Medulla oblongata (tissue), 1 donor: ENCODE measurements at regions not wholly inside any gene's neighbourhood (a gene's known extent, or its start where the extent isn't known, plus 50 kb on each side); places are given as distances from the start of the nearest gene placed in this dataset.
"Not testable (repeated sequence)": the region's sequence is repeated elsewhere in the genome, so short reads cannot be mapped to it uniquely, and the experiment has no call there.

Experiments used
- DNase-seq: peaks from one replicate; pipeline ENCODE4 v3.0.0-alpha.2; 2015; ENCODE audit errors: extremely low spot score

GRCh38 chr2:53209679-53210458, 557.7 kb upstream of the CHAC2 start:
- DNase-seq = no peak

- DNase-seq = no peak
Observed at GRCh38 chr2:53208815-53209214, 558.8 kb upstream of the CHAC2 start.

DNA sequence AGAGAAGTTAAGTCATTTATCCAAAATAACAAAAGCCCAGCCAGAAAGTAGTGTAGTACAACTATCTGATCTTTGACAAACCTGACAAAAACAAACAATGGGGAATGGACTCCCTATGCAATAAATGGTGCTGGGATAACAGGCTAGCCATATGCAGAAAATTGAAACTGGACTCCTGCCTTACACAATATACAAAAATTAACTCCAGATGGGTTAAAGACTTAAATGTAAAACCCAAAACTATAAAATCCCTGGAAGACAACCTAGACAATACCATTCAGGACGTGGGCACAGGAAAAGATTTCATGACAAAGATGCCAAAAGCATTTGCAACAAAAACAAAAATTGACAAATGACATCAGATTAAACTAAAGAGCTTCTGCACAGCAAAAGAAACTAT, 561.4 kb upstream of the CHAC2 start:
- DNase-seq = not testable (repeated sequence)

- peak; percentile 48 for DNase-seq
Observed at GRCh38 chr2:53202063-53202462, 565.5 kb upstream of the CHAC2 start.

DNA sequence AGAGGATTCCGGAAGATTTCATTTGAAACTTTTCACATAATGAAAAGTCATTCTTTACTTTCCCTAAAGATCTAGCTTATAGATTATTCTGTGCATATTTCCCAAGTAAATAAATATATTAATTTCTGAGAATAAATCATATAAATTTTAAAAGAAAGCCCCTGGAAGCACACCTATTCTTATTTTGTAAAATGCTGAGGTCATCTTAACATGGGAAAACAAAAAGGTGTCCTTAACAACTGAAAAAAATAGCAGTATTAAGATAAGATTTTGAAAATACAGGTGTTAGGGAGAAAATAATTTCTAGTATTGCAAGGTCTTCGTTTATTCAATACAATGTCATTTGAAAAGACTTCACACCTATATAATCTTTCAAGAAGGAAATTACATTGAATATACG, 567.5 kb upstream of the CHAC2 start:
- DNase-seq = no peak

DNA sequence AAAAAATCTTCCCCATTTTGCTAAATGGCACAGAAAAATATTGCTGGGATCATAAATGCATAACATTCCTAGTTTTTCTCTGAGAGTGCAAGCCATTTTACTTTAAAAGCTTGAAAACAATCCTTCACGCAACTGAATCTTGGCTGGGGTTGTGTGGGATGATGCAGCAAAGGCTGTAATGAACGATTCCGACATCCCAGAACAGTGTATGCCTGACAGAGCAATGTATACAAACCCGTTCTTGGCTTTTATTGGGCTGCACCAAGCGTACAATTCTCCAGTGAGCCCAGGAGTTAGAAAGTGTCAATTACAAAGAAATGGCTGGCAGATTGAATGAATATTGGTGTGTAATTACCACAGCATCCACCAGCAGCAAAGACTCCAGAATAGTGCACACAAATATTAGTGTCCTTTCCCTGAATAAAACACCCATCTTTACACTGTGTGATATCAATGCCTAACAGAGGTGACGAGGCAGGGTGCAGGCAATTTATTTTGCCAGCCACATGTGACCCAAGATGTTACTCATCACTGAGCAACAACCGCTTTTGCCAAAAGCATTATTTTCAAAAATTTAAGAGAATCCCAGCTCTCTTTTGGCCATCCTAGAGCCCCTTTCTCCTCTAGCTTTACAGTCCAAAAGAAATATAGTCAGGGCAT, 578.6 kb upstream of the CHAC2 start:
- no peak for DNase-seq

DNA sequence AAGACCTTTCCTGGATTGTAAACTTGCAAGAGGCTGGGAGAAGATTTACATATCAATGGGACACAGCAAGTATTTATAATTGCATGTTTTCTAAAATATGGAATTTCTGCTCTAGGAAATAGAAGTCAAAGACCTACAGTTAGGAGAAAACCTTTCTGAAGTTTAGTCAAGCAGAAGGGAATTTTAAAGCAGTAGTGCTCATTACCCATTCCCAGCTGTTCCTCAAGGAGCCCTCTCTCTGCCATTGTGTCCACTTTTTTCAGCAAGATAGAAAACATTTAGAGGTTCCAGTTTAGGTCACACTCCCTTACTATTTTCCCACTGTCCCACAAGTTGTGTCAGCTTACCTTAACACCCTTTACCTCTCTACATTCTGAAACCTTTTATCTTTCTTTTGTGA, 584.0 kb upstream of the CHAC2 start:
- no peak for DNase-seq

GRCh38 chr2:53182601-53183000, 585.0 kb upstream of the CHAC2 start:
- DNase-seq = no peak

DNA sequence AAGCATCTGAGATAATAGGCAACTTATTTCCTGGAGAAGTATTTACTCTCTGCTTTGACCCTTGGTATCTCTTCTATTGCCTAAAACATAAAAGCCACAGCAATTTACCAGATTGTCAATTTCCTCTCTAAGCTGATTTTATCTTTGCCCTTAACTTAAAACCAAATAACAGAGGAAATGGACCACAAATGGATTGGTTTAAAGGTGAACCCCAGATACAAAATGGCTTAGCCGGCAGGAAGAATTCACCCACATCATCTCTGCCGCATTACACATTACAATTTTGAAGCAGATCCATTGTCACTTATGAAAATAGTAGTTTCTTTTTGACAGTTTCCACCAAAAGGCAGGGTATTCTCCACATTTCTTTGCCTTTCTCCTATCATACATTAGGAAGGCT, 585.8 kb upstream of the CHAC2 start:
- DNase-seq = no peak

- no peak for DNase-seq
Observed at GRCh38 chr2:53177327-53177726, 590.3 kb upstream of the CHAC2 start.

GRCh38 chr2:53174539-53174938, 593.1 kb upstream of the CHAC2 start:
- DNase-seq = no peak

DNA sequence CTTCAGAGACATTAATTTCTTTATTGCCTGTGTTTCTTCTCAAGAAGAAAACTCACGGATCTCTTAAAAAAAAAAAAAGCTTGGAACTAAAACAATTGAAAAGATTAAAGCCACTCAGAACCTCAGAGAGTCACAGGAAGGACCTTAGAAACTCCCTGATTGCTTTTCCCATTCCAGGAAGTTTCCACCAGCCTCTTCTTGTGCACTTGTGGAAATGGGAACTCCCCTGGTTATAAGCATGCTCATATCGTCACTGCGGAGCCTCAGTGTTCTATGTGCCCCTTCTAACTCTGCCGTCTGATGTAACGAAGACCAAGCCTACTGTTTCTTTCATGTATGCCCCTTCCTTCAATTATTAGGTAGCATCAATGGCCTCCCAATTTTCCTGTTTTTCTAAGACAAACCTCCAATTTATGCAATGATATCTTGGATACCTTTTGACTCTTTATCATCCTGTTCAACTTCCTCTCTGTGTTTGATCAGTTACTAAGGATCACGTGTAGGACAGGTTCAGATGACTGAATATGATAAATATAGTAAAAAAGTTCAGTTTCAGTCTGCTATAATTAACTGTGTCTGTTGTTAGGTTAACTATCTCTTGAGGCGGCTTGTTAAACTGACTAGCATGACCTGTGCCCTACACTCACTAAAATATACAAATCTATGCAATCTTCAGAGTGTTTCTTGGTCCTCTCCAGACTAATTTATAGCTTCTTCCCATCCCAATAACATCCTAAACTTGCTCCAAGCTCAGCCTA, 593.7 kb upstream of the CHAC2 start:
- no peak for DNase-seq

GRCh38 chr2:53173091-53173490, 594.5 kb upstream of the CHAC2 start:
- no peak for DNase-seq

DNA sequence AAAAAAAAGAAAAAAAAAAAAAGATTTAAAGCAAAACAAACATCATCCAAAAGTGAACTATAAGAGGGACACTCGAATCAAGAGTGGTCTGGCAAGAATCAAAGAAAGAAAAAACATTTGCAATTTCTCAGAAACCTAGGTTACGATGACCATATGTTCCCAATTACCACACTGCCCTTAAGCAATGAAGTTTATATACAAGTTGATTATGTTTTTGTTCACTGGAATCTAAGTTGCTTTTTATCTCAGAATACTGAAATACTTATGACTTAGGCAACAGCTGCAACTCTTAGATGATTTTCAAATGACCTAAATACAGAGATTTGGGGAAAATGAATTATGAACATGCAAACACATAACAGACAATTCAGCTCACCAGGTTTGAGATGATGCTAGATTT, 597.1 kb upstream of the CHAC2 start:
- no peak for DNase-seq

DNA sequence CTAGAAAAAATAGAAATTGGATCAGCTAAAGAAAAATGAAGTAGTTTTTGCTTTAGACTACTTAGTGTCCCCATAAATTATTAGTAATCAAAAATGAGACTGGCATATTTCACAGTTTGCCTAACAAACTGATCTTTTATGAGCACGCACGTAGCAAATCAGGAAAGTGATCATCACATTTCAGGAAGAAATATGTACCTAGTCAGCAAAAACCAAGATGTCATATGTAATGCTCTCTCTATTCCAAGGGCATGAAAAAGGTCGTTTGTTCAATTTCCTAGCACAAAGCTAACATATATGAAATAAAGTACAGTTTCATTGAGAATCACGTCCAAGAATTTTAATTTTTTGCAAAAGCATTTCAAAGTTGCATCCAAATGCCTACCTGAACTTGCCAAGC, 600.4 kb upstream of the CHAC2 start:
- no peak for DNase-seq

GRCh38 chr2:53150146-53150545, 617.5 kb upstream of the CHAC2 start:
- no peak for DNase-seq

GRCh38 chr2:53148221-53148620, 619.4 kb upstream of the CHAC2 start:
- DNase-seq = no peak

DNA sequence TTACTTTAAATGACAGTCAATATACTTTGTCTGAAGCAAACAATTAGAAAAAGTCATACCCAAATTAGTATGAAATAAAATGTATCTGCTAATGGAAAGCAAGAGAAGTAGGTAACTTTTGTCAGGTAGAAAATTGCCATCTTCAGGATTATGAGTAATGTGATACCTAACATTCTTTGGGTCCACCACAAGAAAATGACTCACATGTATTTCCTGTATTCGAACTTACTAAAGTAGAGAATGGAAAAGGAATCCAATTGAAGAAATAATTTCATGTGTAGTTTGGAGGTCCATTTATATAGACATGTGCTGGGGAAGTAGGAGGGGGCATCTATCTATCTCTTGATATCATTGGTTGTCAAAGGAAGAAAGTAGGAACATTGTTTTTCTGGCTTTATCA, 636.2 kb upstream of the CHAC2 start:
- no peak for DNase-seq

- no peak for DNase-seq
Observed at GRCh38 chr2:53130441-53130943, 637.1 kb upstream of the CHAC2 start.

- DNase-seq = no peak
Observed at GRCh38 chr2:53129851-53130250, 637.8 kb upstream of the CHAC2 start.

DNA sequence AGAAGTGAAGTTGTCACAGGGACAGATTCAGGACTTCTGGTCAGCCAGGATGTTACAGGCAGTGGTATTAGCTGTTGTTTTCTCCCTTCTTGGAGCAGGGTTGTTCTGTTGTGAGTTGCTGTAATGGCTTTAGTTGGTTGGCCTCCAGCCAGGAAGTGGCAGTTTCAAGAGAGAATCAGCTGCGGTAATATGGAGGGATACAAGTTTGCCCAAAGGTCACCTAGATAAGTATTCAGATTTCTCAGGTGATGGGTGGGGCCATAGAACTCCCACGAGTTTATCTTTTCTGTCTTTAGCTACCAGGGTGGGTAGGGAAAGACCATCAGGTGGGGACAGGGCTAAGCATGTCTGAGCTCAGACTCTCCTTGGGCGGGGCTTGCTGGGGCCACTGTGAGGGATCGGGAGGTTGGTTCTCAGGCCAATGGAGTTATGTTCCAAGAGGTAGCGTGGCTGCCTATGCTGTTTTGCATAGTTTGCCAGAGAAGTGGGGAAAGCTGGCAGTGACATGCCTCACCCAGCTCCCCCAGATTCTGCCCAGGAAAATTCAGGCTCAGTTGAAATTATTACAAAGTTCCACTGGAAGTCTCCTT, 640.4 kb upstream of the CHAC2 start:
- DNase-seq = no peak

DNA sequence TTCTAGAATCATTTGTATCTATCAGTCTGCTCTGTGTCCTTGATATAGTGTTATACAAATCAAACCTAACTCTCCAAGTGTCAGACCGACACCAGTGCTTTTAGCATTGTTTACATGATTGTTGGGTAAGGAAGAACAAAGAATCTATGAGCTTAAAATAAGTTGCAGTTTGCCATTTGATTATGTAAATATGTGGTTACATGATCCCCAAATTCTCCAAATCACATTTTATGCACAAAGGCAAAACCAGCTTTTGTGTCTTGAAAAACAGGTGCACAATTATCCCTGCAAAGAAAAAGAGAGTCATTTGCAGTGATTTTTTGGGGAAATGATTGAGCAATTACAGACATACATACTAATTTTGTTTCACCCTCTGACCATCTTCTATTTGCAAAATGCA, 652.6 kb upstream of the CHAC2 start:
- DNase-seq = no peak
